Right lung (tissue), 2 donors: ENCODE measurements at regions not wholly inside any gene's neighbourhood (a gene's known extent, or its start where the extent isn't known, plus 50 kb on each side); places are given as distances from the start of the nearest gene placed in this dataset.
"Not testable (repeated sequence)": the region's sequence is repeated elsewhere in the genome, so short reads cannot be mapped to it uniquely, and the experiment has no call there.

Experiments
- DNase-seq, 2 donors: peaks; one replicate each; pipeline ENCODE4 v3.0.0-alpha.2; 2013

DNA sequence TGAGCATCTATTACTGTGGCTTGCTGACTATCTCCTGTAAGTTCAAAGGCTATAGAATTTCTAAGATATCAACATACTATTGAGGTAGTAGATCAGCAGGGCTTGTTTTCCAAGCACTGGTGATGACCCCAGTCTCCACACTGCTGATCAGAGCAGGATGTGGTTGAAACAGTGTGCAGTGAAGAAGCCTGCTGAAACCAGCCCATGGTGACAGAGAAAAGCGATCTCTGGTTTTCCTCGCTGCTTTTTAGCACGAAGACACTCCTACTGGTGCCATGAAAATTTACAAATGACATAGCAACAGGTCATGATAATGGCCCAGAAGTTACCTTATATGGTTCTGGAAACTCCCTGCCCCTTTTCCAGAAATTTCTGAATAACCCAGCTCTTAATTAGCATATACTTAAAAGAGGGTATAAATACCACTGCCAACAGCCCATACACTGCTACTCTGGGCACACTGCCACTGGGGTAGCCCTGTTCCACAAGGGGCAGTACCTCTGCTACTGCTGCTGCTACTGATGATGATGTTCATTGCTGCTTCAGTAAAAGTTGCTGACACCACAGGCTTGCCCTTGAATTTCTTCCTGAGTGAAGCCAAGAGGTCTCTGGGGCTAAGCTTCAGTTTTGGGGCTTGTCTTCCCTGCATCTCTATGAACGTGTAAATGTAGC is 1689.5 kb upstream of the PCDH10 start:
- no peak for DNase-seq

DNA sequence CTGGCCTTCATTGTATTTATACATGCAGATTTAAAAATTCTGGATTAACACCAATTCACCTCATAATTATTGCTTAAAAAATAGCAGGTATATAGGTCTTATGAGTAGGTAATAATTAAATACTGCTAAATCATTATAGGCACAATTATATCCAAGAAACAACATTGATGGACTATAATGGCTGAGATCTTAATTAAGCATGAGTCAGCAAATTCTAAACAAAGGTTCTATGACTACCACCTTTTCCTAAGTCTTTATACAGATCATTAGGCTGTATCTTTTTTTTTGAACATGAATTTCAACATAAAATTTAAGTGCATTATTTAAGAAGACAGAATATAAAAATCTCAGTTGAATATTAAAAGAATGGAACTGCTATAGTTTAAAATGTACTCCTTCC is 1678.7 kb upstream of the PCDH10 start:
- no peak for DNase-seq

DNA sequence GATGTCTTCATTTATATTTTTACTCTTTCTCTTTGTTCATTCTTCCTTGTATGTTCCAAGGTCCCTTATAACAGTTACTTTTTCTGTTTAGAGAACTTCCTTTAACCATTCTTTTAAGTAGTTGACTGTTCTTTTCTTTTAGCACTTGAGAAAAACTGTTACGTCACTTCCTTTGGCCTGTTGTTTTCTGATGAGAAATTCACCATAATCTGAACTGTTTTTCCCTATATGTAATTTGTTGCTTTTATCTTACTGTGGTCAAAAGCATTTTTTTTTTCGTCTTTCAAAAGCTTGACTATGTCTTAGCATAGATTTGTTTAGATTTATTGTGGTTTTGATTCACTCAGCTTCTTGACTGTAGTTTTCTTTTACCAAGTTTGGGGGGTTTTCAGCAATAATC is 1660.3 kb upstream of the PCDH10 start:
- DNase-seq = no peak

DNA sequence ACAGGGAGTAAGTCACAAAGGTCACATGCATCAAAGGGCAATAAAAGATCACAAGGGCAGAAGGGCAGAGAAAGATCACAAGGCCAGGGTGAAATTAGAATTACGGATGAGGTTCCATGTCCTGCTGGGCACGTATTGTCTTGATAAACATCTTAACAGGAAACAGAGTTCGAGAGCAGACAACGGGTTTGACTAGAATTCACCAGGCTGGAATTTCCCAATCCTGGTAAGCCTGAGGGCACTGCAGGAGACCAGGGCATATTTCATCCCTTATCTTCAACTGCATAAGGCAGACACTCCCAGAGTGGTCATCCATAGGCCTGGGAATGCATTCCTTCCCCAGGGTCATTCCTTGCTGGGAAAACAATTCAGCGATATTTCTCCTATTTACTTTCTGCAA is 1652.9 kb upstream of the PCDH10 start:
- not testable (repeated sequence) for DNase-seq

DNA sequence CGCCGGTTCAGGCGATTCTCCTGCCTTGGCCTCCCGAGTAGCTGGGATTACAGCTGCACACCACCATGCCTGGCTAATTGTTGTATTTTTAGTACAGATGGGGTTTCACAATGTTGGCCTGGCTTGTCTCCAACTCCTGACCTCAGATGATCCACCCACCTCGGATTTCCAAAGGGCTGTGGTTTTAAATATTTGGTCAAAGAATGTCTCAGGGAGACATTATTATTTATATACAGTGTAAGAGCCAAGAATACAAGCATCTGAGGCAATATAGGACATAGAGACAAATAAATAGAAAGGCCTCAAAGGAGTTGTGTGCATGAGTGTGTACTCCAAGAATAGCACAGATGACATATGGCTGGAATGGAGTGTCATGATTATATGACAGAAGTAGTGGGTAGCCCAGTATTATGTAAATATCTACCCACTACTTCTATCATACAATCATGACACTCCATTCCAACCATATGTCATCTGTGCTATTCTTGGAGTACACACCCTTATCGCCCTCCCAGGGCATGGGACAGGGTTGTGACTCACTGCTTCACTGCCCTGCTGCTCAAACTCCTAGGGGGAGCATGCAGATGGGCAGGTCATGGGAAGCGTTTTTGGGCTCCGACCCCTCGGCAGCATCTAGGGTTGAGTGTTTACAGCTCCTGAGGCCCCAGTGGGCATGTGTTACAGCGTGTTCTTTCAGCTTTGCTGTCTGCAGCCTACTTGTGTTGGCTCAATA is 1649.8 kb upstream of the PCDH10 start:
- DNase-seq = no peak

DNA sequence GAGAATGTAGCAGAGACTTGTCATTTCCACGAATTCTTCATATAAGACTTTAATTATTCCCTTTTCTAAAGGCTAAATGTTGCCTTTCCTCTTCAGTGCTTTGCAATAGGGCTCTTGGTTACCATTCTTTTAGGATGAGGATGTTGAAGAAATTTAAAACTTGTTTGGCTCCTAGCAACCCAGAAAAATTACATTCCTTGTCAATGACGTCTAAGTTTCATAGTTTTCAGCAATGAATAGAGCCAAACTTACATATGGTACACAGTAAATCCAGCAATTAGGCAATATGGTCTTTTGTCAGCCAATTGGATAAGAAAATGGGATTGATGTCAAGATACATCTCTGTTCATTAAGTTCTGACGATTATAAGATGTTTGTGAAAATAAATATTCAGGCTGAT is 1639.6 kb upstream of the PCDH10 start:
- no peak for DNase-seq

DNA sequence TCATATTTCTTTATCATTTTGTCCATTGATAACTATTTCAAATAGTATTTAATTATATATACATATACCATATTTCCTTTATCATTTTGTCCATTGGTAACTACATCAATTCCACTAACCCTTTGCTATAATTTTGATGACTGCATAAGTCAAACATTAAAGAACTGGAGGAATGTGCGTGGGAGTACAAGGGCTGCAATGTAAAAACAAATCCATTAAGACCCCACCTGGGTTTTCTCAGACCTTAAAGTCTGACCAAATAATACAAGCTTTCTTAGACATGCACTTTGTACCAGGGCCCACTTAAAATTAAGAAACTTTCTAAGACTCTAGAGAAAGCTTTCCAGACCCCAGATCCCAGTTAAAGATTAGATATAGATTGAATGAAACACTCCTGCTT is 1622.4 kb upstream of the PCDH10 start:
- DNase-seq = no peak

DNA sequence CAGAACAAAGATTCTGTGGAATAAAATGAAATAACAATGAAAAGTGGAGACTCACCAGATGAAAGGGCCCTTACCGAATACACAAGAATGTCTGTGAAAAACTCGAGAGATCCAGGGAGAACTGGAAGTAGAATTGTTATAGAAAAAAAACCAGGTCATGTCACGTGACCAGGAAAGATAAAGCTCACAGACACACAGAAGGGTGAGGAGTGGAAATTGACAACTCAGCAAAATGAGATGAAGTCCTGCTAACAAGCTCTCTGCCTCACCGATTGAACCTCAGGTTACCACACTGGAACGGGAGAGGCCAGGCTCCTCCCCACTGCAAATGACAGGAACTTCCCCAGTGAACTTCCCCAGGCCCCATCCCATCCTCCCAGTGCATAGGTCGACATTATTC is 1618.0 kb upstream of the PCDH10 start:
- no peak for DNase-seq

DNA sequence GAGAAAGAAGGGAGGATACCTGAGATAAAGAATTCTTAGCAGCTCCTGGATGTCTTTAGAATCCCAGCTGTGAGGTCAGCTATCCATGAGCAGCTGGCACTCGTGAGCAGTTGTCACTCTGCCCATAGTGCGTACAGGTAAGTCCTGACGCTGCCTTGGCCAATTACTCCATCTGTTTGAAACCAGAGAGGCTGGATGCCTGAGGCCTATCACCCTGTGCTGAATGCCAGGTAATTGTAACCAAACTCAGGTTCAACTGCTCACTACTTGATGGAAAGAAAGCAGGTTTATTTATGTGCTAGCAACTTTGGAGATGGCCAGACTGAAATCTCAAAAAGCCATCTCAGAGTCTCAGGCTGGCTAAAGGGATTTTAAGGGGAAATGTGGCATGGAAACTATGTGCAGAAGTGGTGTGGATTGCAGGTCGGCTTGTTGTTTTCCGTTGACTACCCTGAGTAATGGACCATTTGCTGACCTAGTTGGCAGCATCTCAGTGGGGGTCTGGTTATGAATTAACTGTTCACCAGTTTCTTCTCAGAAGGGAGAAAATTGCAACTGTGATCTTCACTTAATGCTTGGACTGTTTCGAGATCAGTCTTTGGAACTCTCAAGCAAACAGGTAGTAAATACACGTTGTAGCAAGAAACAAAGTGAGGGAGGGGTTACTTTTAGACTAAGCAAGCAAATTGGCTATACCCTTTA is 1614.0 kb upstream of the PCDH10 start:
- DNase-seq = no peak

DNA sequence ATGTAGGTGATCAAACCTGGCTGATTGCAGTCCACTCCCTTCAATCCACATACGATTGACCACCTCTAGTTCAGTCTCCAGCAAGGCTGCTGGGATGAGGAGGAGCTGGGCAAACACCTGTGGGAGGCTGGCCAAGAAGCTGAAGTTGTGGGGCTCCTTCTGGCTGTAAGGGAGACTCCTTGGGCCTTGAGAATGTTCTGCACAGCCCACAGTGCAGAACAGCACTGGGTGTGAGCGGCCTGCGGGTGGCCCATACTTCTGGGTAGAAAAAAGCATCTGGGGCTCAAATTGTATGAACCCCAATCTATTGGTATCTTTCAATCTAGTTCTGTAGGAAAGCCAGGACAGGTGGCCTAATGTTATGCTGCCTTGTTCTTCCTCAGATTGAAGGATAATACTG is 1608.8 kb upstream of the PCDH10 start:
- no peak for DNase-seq

DNA sequence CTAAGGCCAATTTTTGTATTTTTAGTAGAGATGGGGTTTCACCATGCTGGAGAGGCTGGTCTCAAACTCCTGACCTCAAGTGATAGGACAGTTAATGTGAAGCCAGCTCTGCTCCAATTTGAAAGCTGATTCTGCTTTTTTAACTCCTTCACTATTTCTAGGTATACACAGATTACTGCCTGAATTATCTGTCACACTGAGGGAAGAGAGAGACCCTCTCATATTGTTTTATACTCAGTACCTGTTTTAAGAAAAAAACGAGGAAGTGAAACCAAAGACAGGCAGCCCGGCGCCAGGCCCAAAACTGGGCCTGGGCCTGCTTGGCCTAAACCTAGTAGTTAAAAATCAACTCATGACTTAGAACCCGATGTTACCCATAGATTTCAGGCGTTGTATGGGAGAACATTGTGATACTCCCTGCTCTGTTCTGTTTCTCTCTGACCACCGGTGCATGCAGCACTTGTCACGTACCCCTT is 1601.5 kb upstream of the PCDH10 start:
- DNase-seq = no peak

DNA sequence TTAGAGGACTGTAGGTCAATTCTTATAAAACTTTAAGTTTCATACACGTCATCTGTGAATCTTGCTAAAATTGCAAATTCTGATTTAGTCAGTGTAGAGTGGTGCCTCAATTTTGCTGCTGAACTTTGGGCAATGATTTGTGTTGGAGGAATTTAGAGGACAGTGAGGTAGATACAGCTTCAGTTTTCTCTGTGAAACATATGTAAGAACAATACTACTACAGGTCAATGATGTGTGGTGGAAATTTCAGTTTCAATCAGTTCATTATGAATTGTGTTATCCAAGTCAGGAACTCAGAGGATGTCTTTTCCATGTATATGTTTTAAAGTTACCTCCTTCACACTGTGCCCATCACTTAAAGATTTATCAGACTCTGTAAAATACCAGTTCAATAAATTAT is 1597.8 kb upstream of the PCDH10 start:
- DNase-seq = no peak

DNA sequence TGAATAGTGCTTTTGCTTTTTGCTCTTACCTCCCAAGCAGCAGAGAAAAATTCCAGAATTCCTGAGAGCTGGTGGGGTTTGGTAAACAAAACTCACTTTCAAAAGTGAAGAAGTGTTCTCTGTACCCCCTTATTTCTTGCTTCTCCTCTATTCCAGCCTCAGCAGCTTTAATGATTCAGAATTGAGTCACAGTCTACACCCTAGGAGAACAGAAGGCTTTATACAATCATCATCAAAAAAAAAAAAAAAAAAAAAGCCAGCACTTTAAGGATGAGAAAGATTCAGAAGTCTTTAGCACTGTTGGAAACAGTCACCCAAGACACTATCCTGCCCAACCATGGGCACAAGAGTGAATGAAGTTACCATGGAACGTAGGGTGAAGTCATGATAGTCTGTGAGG is 1583.1 kb upstream of the PCDH10 start:
- DNase-seq = no peak

DNA sequence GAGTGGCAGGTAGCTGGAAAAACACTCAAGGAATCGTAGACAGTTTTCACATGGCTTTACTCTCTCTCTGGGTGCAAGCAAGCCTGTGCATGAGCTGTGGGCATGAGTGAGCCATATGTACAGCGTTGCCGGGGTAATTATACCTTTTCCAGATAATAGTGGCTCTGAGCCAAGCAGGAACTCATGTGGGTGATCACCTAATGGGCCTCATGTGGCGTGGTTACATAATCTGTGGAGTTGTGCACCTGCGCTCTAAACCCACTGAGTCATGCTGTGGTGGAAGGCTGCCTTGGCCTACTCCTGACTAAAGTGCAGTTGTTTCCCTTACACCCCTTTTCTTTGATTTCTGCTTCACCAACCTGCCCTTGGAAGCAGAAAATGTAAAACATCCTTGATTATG is 1564.5 kb upstream of the PCDH10 start:
- no peak for DNase-seq

DNA sequence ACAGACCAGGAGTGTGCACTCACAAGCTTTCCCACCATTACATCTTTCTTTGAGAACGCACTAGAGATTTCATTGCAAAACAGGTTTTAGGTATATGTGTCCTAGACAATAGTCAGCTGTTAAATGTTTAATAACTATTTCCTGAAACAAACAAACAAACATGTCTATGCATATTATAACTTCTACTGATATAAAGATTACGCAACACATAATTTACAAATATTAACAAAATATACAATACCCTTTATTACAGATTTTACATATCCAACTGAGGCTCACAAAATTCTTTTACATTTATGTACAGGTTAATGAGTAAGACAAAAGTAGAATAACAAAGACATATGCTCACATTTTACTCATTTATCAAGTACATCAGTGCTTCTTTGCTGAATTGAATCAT is 1554.0 kb upstream of the PCDH10 start:
- no peak for DNase-seq

DNA sequence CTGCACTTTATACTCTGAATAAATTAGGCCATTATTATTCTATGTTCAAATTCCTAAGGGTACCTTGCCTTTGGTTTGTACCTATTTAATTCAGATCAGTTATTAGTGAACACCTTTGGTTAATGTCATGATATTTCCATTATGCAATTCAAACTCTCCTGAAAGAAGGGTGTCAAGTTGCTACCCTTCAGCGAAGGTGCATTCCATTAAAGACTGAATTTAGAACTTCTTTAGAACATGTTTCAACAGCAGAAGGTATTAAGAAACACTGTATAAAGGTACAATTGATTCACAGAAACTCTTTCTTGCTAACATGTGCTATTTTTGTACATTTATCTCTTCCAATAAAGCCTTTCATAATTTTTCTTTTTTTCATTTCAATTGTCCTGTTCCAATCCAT is 1545.4 kb upstream of the PCDH10 start:
- DNase-seq = no peak

DNA sequence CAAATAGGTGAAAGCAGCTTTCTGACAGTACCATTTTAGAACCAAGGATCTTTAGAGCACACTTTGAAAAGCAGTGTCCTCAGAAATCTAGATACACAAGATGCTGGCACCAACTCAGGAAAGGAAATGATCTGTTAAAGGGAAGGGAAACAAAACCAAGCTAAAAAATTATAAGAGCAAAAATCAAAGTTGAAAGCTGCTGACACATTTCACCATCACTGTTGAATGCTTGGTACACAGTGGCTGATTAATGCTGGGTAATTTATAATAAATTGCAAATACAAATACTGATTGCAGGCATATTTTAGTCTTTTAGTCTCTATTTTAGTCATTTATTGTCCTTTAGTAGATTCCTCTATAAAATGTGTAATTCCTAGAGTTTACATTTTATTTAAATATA is 1540.1 kb upstream of the PCDH10 start:
- no peak for DNase-seq

DNA sequence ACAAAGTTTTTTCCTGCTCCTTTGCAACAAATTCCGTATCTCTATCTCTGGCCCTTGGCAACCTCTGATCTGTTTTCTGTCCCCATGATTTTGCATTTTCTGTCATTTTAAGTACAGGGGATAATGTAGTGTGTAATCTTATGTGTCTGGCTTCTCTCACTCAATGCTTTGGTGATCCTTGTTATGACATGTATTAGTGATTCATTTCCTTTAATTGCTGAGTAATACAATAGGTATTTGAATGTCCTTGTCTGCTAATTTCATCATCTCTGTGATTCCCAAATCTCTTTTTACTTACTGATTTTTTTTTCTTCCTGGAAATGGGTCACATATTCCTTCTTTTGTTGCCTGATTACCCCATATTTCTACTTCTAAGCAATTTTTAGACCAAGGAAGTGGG is 1538.6 kb upstream of the PCDH10 start:
- not testable (repeated sequence) for DNase-seq

DNA sequence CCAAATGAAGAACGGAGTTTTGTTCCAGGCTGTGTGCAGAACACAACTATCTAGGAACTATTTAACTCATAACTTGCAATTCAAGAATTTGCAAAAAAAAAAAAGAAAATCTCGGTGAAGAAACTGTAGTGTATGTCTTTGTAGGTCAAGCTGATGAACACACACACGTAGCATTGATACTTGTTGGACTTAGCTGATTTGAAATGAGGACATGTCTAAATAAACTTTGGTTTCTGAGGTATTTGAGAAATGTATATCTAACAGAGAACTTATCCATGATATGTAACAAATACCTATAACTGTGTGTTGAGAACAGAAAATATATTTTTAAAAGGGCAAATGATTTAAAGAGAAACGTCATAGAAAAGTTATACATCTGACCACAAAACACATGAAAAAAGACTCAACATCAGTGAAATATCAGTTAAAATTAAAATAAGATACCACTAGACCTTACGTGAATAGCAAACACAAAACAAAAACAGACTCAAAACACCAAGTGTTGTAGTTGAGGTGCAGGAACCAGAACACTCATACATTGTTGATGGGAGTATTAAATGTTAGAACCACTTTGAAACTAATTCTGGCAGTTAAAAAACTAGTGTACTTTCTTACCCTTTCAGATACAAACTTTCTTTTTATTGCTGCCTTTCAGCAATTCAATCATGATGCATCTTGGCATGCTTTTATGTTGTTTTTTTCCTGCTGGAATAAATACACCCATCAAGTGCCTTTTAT is 1535.8 kb upstream of the PCDH10 start:
- DNase-seq = no peak

DNA sequence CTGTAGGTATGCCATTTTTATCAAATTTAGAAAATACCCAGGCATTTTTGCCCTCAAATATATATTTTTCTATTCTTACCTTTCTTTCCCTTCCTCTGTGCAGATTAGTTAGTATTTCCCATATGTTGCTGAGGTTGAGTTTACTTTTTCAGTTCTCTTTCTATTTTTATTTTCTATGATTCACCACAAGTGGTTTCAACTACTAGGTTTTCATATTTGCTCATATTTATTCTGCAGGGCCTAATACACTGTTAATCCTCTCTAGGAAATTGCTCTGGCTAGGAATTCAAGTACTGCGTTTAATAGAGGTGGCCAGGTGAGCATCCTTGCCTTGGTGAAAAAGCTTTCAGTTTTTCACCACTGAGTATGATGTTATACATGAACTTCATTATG is 1535.3 kb upstream of the PCDH10 start:
- DNase-seq = no peak

DNA sequence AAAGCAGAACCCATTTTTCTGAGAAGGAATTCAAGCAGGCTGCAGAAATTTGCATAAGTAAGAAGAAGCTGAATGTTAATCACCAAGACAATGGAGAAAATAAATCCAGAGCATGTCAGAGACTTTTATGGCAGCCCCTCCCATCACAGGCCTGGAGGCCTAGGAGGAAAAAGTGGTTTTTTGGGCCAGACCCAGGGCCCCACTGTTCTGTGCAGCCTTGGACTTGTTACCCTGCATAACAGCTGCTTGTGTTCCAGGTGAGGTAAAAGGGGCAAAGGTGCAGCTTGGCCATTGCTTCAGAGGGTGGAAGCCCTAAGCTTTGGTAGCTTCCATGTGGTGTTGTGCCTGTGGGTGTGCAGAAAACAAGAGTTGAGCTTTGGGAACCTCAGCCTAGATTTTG is 1516.2 kb upstream of the PCDH10 start:
- DNase-seq = no peak

DNA sequence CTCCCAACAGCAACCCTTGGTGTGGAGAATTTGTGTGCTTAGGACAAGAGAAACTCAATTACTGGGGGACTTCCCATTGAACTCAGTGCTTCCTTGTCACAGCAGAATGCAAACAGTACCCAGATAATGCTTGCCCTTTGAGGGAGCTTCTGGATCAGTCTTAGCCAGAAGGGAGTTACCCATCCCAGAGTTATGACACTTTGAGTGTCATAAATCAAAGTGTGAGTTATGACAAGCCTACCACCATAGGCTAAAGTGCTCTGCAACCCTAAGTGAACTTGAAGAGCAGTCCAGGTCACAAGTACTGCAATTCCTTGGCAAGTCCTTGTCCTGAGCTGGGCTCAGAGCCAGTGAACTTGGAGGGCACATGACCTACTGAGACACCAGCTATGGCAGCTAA is 1513.9 kb upstream of the PCDH10 start:
- no peak for DNase-seq
